Heart right ventricle (tissue), 16 donors: ENCODE measurements at regions not wholly inside any gene's neighbourhood (a gene's known extent, or its start where the extent isn't known, plus 50 kb on each side); places are given as distances from the start of the nearest gene placed in this dataset.

Source experiments
- ATAC-seq, 8 donors: fragments of 200-7000 bp; cut with Tn5 transposase; one replicate each; pipeline ENCODE4 v1.9.1; 2020; ENCODE audit warnings: mild to moderate bottlenecking in 8 of 8, moderate library complexity in 8 of 8, moderate number of reproducible peaks in 1 of 8
- DNase-seq, 2 donors: peaks; one replicate each; pipeline ENCODE4 v3.0.0-alpha.2; 2020
- H3K27ac ChIP-seq, 10 donors: fragments of 200-600 bp; sonication (generic) in 2 of 10; one replicate each; pipeline versions ENCODE4 v1.5.0 to v1.8.0; 2020 to 2022; ENCODE audit warnings: mild to moderate bottlenecking in 3 of 10
- H3K27me3 ChIP-seq, 7 donors: fragments of 200-600 bp; one replicate each; pipeline ENCODE4 v1.8.0; 2021 to 2022; ENCODE audit warnings: mild to moderate bottlenecking in 2 of 7
- H3K36me3 ChIP-seq, 9 donors: fragments of 200-600 bp; sonication (generic) in 1 of 9; one replicate each; pipeline versions ENCODE4 v1.5.0 to v1.8.0; 2020 to 2022; ENCODE audit warnings: mild to moderate bottlenecking in 2 of 9
- H3K4me1 ChIP-seq, 9 donors: fragments of 200-600 bp; sonication (generic) in 1 of 9; one replicate each; pipeline versions ENCODE4 v1.5.0 to v1.8.0; 2020 to 2022; ENCODE audit warnings: mild to moderate bottlenecking in 4 of 9
- H3K4me3 ChIP-seq, 10 donors: fragments of 200-600 bp; sonication (generic) in 2 of 10; one replicate each; pipeline versions ENCODE4 v1.5.0 to v1.8.0; 2020 to 2022; ENCODE audit warnings: mild to moderate bottlenecking in 7 of 10, moderate library complexity in 2 of 10
- H3K9me3 ChIP-seq, 11 donors: fragments of 200-600 bp in 10 of 11; sonication (generic) in 2 of 11; one replicate each; pipeline versions ENCODE4 v1.5.0 to v1.8.0; 2013 to 2022; ENCODE audit warnings: mild to moderate bottlenecking in 2 of 11, control low read depth in 1 of 11, moderate library complexity in 1 of 11
- CTCF ChIP-seq, 9 donors: fragments of 200-600 bp; sonication (generic) in 2 of 9; IDR thresholded peaks; one replicate each; pipeline versions ENCODE4 v1.5.0 to v1.8.0; 2021 to 2022; ENCODE audit warnings: antibody characterized with exemption in 9 of 9, mild to moderate bottlenecking in 5 of 9, moderate library complexity in 1 of 9
- WGBS, 2 donors: extraction: QIAGEN DNeasy Blood & Tissue Kit; methylation state at CpG; one replicate each; pipeline ENCODE4 v1.1.7; 2013; ENCODE audit warnings: inconsistent platforms in 1 of 2; 5-methylcytosine and 5-hydroxymethylcytosine counted together
- intact Hi-C, 10 donors: fragments of 100-400 bp; cut with DNase I; formaldehyde crosslinking; loops; one replicate each; pipeline versions ENCODE4 v1.11.1 to v1.14.2; 2022
- donor health status: Arrhythmogenic right ventricular cardiomyopathy.
- donor health status: ischemic (EF 13 %, LVEDD 7.1; RV severe dilation, severe dysfunction).
- donor health status: healthy with polysubstance abuse.
- donor health status: DM: no; HTN: yes; CAD: no.
- donor health status: DM: no; HTN: no; CAD: no.
- donor health status: ischemic (EF 25% LVEDD 6.9; RV normal size, moderate dysfunction).
- donor health status: ischemic (EF 25% LVEDD 5.7; RV mildly dilated, moderate dysfunction).
- donor health status: healthy.
- donor health status: DM: yes; HTN: yes; CAD: no.
- donor health status: Ischemic cardiomyopathy.
- donor health status: ischemic (EF 35%, LVEDD 5.7; RV mildly dilated, moderate dysfunction).
- donor health status: nonischemic (EF 11% LVEDD 7.7; RV severe dilation, severe dysfunction).
- donor health status: DM: yes; HTN: yes; CAD: no.
- donor health status: PGD.
- donor health status: ischemic (EF 29% LVEDD 5.4; RV normal size, mild dysfunction).
- donor health status: nonischemic (EF 23%, LVEDD 6.1; RV moderate dilation, normal function).

- intact Hi-C loops = no loop called here
- DNase-seq = no peak
- Histone ChIP-seq H3K4me1 (no peaks in the 10 kb centered on the region), H3K4me3 (no peak overlapping the region), H3K36me3 (no peaks in the 10 kb centered on the region), H3K27ac (no peak overlapping the region), H3K9me3 (no peaks in the 10 kb centered on the region), H3K27me3 (no peaks in the 10 kb centered on the region)
- TF ChIP-seq CTCF (IDR thresholded peaks at IDR 0.05) = no peak
- WGBS, 2 donors = 93% methylated on average over 1 of the region's 1 CpG
- no peak for ATAC-seq
These were observed 50.8 kb upstream of the GADL1 start for GRCh38 chr3:30945291-30945690.

GRCh38 chr3:30948426-30948825 is 54.0 kb upstream of the GADL1 start:
- Histone ChIP-seq H3K4me1 (no peaks in the 10 kb centered on the region), H3K27me3 (no peaks in the 10 kb centered on the region), H3K9me3 (no peaks in the 10 kb centered on the region), H3K4me3 (no peak overlapping the region), H3K36me3 (no peaks in the 10 kb centered on the region), H3K27ac (no peak overlapping the region)
- DNase-seq = no peak
- TF ChIP-seq CTCF (IDR thresholded peaks at IDR 0.05) = no peak
- no peak for ATAC-seq
- intact Hi-C loops = no loop called here
- 89% methylated on average over 1 of the region's 1 CpG for WGBS, 2 donors

GRCh38 chr3:30951826-30952225 is 57.4 kb upstream of the GADL1 start:
- intact Hi-C loops = no loop called here
- Histone ChIP-seq H3K27me3 (no peaks in the 10 kb centered on the region), H3K4me3 (no peak overlapping the region), H3K9me3 (no peaks in the 10 kb centered on the region), H3K27ac (no peak overlapping the region), H3K36me3 (no peaks in the 10 kb centered on the region), H3K4me1 (no peaks in the 10 kb centered on the region)
- no peak for TF ChIP-seq CTCF (IDR thresholded peaks at IDR 0.05)
- DNase-seq = no peak
- WGBS, 2 donors = 71% methylated on average over 2 of the region's 2 CpGs
- ATAC-seq = no peak

GRCh38 chr3:30952786-30953185 is 58.3 kb upstream of the GADL1 start:
- Histone ChIP-seq H3K4me1 (no peaks in the 10 kb centered on the region), H3K9me3 (peaks cover 0 to 1% (median 0%) of the 10 kb centered on the region in 11 donors), H3K4me3 (no peak overlapping the region), H3K36me3 (no peaks in the 10 kb centered on the region), H3K27me3 (no peaks in the 10 kb centered on the region), H3K27ac (no peak overlapping the region)
- intact Hi-C loops = no loop called here
- no peak for TF ChIP-seq CTCF (IDR thresholded peaks at IDR 0.05)
- no peak for DNase-seq
- ATAC-seq = no peak
- WGBS, 2 donors = 86 to 88% methylated on average over 3 of the region's 3 CpGs

- H3K27me3 ChIP-seq = no peaks in the 10 kb centered on the region
- ATAC-seq = no peak
- no peaks in the 10 kb centered on the region for H3K4me1 ChIP-seq
- no peak overlapping the region for H3K27ac ChIP-seq
- no peaks in the 10 kb centered on the region for H3K36me3 ChIP-seq
- no peak for TF ChIP-seq CTCF (IDR thresholded peaks at IDR 0.05)
- WGBS, 2 donors = 76 to 86% methylated on average over 1 of the region's 1 CpG
- no peak for DNase-seq
- no peak overlapping the region for H3K4me3 ChIP-seq
- intact Hi-C loops = no loop called here
- H3K9me3 ChIP-seq = peaks cover 0 to 17% (median 8%) of the 10 kb centered on the region in 11 donors
These were observed 60.0 kb upstream of the GADL1 start for GRCh38 chr3:30954426-30954825.
